CD4-positive, alpha-beta T cell (primary cell): ENCODE measurements at regions not wholly inside any gene's neighbourhood (a gene's known extent, or its start where the extent isn't known, plus 50 kb on each side); places are given as distances from the start of the nearest gene placed in this dataset.
"Not testable (repeated sequence)": the region's sequence is repeated elsewhere in the genome, so short reads cannot be mapped to it uniquely, and the experiment has no call there.

Experiments
- ATAC-seq: fragments of 200-7000 bp; cut with Tn5 transposase; one replicate; pipeline ENCODE4 v1.10.0; 2022; ENCODE audit warnings: mild to moderate bottlenecking; ENCODE audit not compliant: poor library complexity
- CTCF ChIA-PET: fragments of 350-600 bp; sonication (Branson Sonifier 250); formaldehyde crosslinking; loops from one replicate; lab custom pipeline; 2021; ENCODE audit warnings: antibody characterized with exemption, inconsistent platforms; lab: Charles Lee
- POLR2A ChIA-PET: fragments of 350-600 bp; sonication (Branson Sonifier 250); formaldehyde crosslinking; loops from one replicate; lab custom pipeline; 2021; ENCODE audit warnings: antibody characterized with exemption, inconsistent platforms; lab: Charles Lee
- DNase-seq, 14 experiments: peaks; one replicate each; pipeline ENCODE4 v3.0.0-alpha.2; 2013 to 2020; ENCODE audit warnings: mixed read lengths in 2 of 14
- H3K27ac ChIP-seq, 2 donors: one replicate each; pipeline versions ENCODE4 v1.5.1 to v1.7.0; 2013; ENCODE audit warnings: low read length in 2 of 2, low read depth in 1 of 2, mild to moderate bottlenecking in 1 of 2
- H3K27me3 ChIP-seq, 2 experiments: 1 replicate in 1 of 2; 2 replicates in 1 of 2; pipeline versions ENCODE4 v1.6.1 to v1.7.0; 2013; ENCODE audit warnings: low read length in 2 of 2, control low read depth in 1 of 2, mild to moderate bottlenecking in 1 of 2, moderate library complexity in 1 of 2; ENCODE audit not compliant: insufficient read depth in 2 of 2, control insufficient read depth in 1 of 2
- H3K36me3 ChIP-seq: one replicate; pipeline ENCODE4 v1.6.1; 2013; ENCODE audit warnings: low read length, control low read depth; ENCODE audit not compliant: insufficient read depth
- H3K4me1 ChIP-seq: one replicate; pipeline ENCODE4 v1.6.1; 2013; ENCODE audit warnings: low read length, control low read depth; ENCODE audit not compliant: insufficient read depth
- H3K4me3 ChIP-seq: one replicate; pipeline ENCODE4 v1.5.1; 2013; ENCODE audit warnings: mild to moderate bottlenecking, low read length, moderate library complexity
- H3K9me3 ChIP-seq, 2 experiments: 1 replicate in 1 of 2; 2 replicates in 1 of 2; pipeline versions ENCODE4 v1.6.1 to v1.7.0; 2013; ENCODE audit warnings: low read length in 2 of 2, mild to moderate bottlenecking in 2 of 2, control low read depth in 1 of 2, moderate library complexity in 1 of 2; ENCODE audit not compliant: control insufficient read depth in 1 of 2, insufficient read depth in 1 of 2
- H3K27ac Mint-ChIP-seq: one replicate; pipeline ENCODE4 v1.8.0; 2020; ENCODE audit warnings: mixed read lengths
- H3K27me3 Mint-ChIP-seq: one replicate; pipeline ENCODE4 v1.8.0; 2021; ENCODE audit warnings: mixed read lengths
- H3K36me3 Mint-ChIP-seq: one replicate; pipeline ENCODE4 v1.8.0; 2021; ENCODE audit warnings: low read depth, mixed read lengths
- H3K4me1 Mint-ChIP-seq: one replicate; pipeline ENCODE4 v1.8.0; 2021; ENCODE audit warnings: low read depth, mixed read lengths
- H3K4me3 Mint-ChIP-seq: one replicate; pipeline ENCODE4 v1.8.0; 2020; ENCODE audit warnings: mild to moderate bottlenecking, mixed read lengths
- H3K9me3 Mint-ChIP-seq: one replicate; pipeline ENCODE4 v1.8.0; 2020; ENCODE audit warnings: mixed read lengths
- intact Hi-C, 2 experiments: fragments of 100-400 bp; cut with DNase I in 1 of 2; cut with micrococcal nuclease in 1 of 2; formaldehyde crosslinking; loops; one replicate each; pipeline versions ENCODE4 v1.15.1 to v1.9.0; 2023 to 2025; cut with DNase I, micrococcal nuclease
- TF ChIP-seq, protein P1 (sequence below): fragments of 200-600 bp; IDR thresholded peaks from one replicate; pipeline ENCODE4 v1.8.0; 2022; ENCODE audit warnings: antibody characterized with exemption, mild to moderate bottlenecking

DNA sequence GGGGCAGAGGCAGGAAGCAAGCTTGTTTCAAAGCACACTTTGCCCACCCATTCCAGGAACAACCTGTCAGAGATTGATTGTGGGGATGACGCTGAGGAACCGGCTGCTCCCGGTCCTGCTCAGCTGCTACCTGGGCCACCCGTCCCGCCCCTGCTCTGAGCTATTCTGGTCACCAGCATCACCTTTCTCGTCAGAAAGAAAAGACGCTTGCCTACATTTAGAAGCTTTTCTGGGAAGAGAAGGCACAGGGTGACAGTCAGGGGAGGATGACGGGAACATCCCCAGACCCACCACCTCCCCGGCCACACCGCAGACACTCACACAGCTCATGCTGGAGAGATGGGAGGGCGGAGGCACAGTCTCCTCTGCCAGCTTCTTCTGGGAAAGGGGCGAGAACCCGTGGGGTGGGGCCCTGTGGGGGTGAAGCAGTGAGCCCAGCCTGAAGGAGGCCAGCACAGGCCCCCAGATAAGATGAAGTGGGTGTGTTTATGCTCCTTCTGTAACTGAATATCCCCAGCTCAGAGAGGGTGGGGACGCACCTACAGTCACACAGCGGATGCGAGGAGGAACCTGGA, 81.8 kb downstream of the CPZ start:
- H3K4me1 Mint-ChIP-seq = no peaks in the 10 kb centered on the region

DNA sequence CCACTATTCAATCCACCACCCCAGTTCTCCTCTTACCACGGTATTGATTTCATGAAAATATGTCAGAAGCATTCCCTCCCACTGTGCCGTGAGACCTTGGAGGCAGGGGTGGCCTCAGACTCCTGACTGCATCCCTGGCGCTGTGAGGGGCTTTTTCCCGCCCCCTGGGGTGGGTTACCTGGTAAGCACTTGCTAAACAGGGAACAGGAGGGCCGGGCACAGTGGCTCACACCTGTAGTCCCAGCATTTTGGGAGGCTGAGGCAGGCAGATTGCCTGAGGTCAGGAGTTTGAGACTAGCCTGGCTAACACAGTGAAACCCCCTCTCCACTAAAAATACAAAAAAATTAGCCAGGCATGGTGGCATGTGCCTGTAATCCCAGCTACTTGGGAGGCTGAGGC, 80.5 kb downstream of the CPZ start:
- H3K27me3 Mint-ChIP-seq, H3K4me1 ChIP-seq, ATAC-seq, H3K4me1 Mint-ChIP-seq, intact Hi-C loops, H3K27ac ChIP-seq, H3K4me3 ChIP-seq, H3K27ac Mint-ChIP-seq, DNase-seq, H3K36me3 ChIP-seq, H3K36me3 Mint-ChIP-seq, POLR2A ChIA-PET, H3K27me3 ChIP-seq, H3K9me3 Mint-ChIP-seq, H3K4me3 Mint-ChIP-seq, CTCF ChIA-PET: not testable (repeated sequence)
- H3K9me3 ChIP-seq = peaks cover 0 to 27% of the 10 kb centered on the region in 2 experiments

More for the DNA sequence above, 81.8 kb downstream of the CPZ start:
- Mint-ChIP-seq H3K4me3 (no peak overlapping the region), H3K9me3 (peaks cover 2% of the 10 kb centered on the region), H3K27me3 (peaks cover 4% of the 10 kb centered on the region), H3K27ac (no peak overlapping the region), H3K36me3 (no peaks in the 10 kb centered on the region)
- TF ChIP-seq, protein P1, sequence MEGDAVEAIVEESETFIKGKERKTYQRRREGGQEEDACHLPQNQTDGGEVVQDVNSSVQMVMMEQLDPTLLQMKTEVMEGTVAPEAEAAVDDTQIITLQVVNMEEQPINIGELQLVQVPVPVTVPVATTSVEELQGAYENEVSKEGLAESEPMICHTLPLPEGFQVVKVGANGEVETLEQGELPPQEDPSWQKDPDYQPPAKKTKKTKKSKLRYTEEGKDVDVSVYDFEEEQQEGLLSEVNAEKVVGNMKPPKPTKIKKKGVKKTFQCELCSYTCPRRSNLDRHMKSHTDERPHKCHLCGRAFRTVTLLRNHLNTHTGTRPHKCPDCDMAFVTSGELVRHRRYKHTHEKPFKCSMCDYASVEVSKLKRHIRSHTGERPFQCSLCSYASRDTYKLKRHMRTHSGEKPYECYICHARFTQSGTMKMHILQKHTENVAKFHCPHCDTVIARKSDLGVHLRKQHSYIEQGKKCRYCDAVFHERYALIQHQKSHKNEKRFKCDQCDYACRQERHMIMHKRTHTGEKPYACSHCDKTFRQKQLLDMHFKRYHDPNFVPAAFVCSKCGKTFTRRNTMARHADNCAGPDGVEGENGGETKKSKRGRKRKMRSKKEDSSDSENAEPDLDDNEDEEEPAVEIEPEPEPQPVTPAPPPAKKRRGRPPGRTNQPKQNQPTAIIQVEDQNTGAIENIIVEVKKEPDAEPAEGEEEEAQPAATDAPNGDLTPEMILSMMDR = no peak
- ChIA-PET POLR2A (no interaction called here), CTCF (no interaction called here)
- Histone ChIP-seq H3K36me3 (no peaks in the 10 kb centered on the region), H3K9me3 (peaks cover 0 to 27% of the 10 kb centered on the region in 2 experiments), H3K4me1 (no peaks in the 10 kb centered on the region), H3K27ac (no peak overlapping the region), H3K27me3 (no peaks in the 10 kb centered on the region), H3K4me3 (no peak overlapping the region)
- DNase-seq (no peak), ATAC-seq (no peak)
- intact Hi-C loops = no loop called here

DNA sequence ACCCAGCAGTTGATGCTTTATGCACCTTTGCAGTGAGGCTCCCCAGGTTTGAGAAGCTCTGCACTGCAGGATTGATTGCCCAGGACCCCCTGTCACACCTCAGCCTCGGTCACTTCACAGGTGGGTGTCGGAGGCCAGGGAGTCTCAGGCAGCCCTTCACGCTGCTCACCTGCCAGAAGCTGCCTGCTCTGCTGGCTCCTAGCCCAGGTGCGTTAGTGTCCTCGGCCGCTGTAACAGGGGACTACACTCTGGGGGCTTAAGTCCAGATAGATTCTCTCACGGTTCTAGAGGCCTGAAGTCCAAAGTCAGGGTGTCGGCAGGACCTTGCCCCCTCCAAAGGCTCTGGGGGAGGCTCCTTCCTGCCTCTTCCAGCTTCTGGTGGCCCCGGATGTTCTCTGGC, 79.9 kb downstream of the CPZ start:
- Histone ChIP-seq H3K27ac (no peak overlapping the region), H3K27me3 (no peaks in the 10 kb centered on the region), H3K4me3 (no peak overlapping the region), H3K36me3 (no peaks in the 10 kb centered on the region), H3K4me1 (no peaks in the 10 kb centered on the region), H3K9me3 (peaks cover 0 to 27% of the 10 kb centered on the region in 2 experiments)
- H3K4me1 Mint-ChIP-seq = no peaks in the 10 kb centered on the region
- no peak overlapping the region for H3K27ac Mint-ChIP-seq
- H3K36me3 Mint-ChIP-seq = no peaks in the 10 kb centered on the region
- TF ChIP-seq, protein P1 = no peak
- no peaks in the 10 kb centered on the region for H3K27me3 Mint-ChIP-seq
- intact Hi-C loops = no loop called here
- ChIA-PET POLR2A (no interaction called here), CTCF (no interaction called here)
- H3K4me3 Mint-ChIP-seq = no peak overlapping the region
- ATAC-seq = no peak
- DNase-seq = no peak
- H3K9me3 Mint-ChIP-seq = no peaks in the 10 kb centered on the region

DNA sequence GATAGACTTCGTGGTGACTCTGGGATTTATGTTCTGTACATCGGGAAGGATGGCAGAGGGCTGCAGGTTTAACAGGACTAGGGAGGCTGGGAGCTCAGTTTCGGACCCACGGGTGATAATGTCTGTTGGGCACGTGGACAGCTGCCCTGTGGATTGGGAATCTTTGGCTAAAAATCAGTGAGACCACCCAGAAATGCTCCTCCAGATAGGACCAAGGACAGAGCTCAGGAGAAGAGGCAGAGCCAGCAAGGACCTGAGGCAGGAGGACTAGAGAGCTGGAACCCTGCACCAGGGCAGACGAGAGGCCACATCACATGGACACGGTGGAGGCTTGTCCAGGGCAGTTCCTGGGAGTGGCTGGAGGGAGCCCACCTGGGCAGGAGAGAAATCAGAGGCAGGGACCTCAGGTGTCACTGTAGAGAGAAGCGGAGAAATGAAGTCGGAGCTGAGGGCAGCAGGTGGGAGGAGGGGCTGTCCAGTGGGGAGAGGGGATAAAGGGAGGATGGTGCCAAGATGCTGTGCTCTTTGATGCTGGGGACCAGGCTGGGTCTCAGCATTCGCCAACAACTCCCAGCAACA, 79.2 kb downstream of the CPZ start:
- H3K27ac ChIP-seq = no peak overlapping the region
- H3K4me1 Mint-ChIP-seq = no peaks in the 10 kb centered on the region
- no peaks in the 10 kb centered on the region for H3K27me3 ChIP-seq
- no peak overlapping the region for H3K4me3 ChIP-seq
- TF ChIP-seq, protein P1 = no peak
- H3K4me3 Mint-ChIP-seq = no peak overlapping the region
- no peaks in the 10 kb centered on the region for H3K36me3 Mint-ChIP-seq
- POLR2A ChIA-PET = no interaction called here
- H3K36me3 ChIP-seq = no peaks in the 10 kb centered on the region
- no peaks in the 10 kb centered on the region for H3K27me3 Mint-ChIP-seq
- no peak for DNase-seq
- peaks cover 0 to 25% of the 10 kb centered on the region in 2 experiments for H3K9me3 ChIP-seq
- no peak for ATAC-seq
- CTCF ChIA-PET = no interaction called here
- no peak overlapping the region for H3K27ac Mint-ChIP-seq
- no peaks in the 10 kb centered on the region for H3K4me1 ChIP-seq
- H3K9me3 Mint-ChIP-seq = no peaks in the 10 kb centered on the region
- intact Hi-C loops = no loop called here
